Gastroesophageal sphincter (tissue), 4 donors: ENCODE measurements at regions not wholly inside any gene's neighbourhood (a gene's known extent, or its start where the extent isn't known, plus 50 kb on each side); places are given as distances from the start of the nearest gene placed in this dataset.
A peak's percentile ranks its signal among the peaks of the same experiment; 100 is the strongest.

Source experiments
- ATAC-seq: fragments of 150-250 bp; one replicate; pipeline ENCODE4 v1.9.1; 2016; ENCODE audit warnings: mild to moderate bottlenecking, moderate library complexity
- H3K27ac ChIP-seq, 4 donors: fragments of 200-600 bp; sonication (generic) in 3 of 4; 1 replicate in 3 of 4; 2 replicates in 1 of 4; pipeline ENCODE4 v1.5.1; 2016 to 2019
- H3K27me3 ChIP-seq: fragments of 200-600 bp; sonication (generic); one replicate; pipeline ENCODE4 v1.5.1; 2019
- H3K36me3 ChIP-seq, 2 donors: fragments of 200-600 bp; sonication (generic); one replicate each; pipeline ENCODE4 v1.5.1; 2019; ENCODE audit warnings: control low read depth in 1 of 2
- H3K4me1 ChIP-seq, 3 donors: fragments of 200-600 bp; sonication (generic); 1 replicate in 2 of 3; 2 replicates in 1 of 3; pipeline ENCODE4 v1.5.1; 2016 to 2019; ENCODE audit warnings: control low read depth in 2 of 3
- H3K4me3 ChIP-seq, 2 donors: fragments of 200-600 bp; sonication (generic); one replicate each; pipeline ENCODE4 v1.5.1; 2019; ENCODE audit warnings: mild to moderate bottlenecking in 1 of 2, moderate library complexity in 1 of 2
- H3K9me3 ChIP-seq, 3 donors: fragments of 200-600 bp; sonication (generic); one replicate each; pipeline ENCODE4 v1.5.1; 2017 to 2019; ENCODE audit warnings: control low read depth in 2 of 3
- EP300 ChIP-seq: sonication (generic); formaldehyde crosslinking; IDR thresholded peaks from one replicate; pipeline ENCODE4 v1.6.1; 2017; ENCODE audit warnings: antibody characterized with exemption, mild to moderate bottlenecking
- POLR2A ChIP-seq, 2 donors: fragments of 450-650 bp; IDR thresholded peaks; one replicate each; pipeline ENCODE4 v1.6.1; 2017; ENCODE audit warnings: antibody characterized with exemption in 2 of 2, mild to moderate bottlenecking in 2 of 2, moderate library complexity in 1 of 2
- POLR2AphosphoS5 ChIP-seq: sonication (generic); formaldehyde crosslinking; IDR thresholded peaks from one replicate; pipeline ENCODE4 v1.6.1; 2017; ENCODE audit warnings: antibody characterized with exemption
- WGBS, 2 donors: methylation state at CpG; one replicate each; pipeline ENCODE4 v1.1.5; 2018; ENCODE audit warnings: low coverage in 1 of 2; 5-methylcytosine and 5-hydroxymethylcytosine counted together
- TF ChIP-seq, protein P1 (sequence below), 4 experiments: fragments of 200-600 bp in 2 of 4; fragments of 450-650 bp in 2 of 4; sonication (generic) in 1 of 4; IDR thresholded peaks; one replicate each; pipeline ENCODE4 v1.5.1; 2017 to 2019; ENCODE audit warnings: antibody characterized with exemption in 4 of 4, mild to moderate bottlenecking in 2 of 4, moderate library complexity in 2 of 4

DNA sequence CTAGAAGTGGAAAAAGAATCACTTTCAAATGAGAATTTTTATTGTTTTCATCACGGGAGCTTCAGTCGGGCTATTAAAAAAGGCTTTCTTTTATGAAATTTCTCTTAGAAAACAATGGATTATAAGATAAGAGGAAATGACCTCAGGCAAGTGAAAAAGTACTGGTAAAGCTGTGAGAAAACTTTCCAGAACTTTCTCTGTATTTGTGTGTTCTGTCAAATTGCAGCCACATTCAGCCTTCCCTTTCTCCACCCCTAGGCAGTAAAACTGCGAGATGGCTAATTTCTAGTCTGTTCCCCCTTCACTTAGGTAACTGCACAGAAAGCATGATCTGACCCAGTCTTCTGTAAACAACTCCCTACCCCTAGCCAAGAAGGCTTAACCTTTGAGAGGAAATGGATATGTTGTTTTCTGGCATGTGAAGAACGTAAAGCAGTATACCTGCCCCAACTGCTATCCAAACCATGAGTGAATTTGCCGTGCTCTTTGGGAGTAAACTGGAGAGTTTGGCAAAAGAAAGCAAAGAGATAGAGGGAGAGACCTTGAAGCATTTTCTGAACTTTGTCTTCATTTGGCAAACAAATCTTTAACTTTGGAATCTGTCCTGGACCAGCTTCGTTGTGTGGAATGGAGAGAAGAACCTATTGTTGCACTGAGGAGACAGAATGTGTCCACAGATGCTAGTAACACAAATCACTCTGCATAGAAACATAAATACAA is 105.4 kb downstream of the ETAA1 start:
- Histone ChIP-seq H3K9me3 (no peaks in the 10 kb centered on the region), H3K4me3 (no peak overlapping the region), H3K4me1 (peaks cover 0 to 9% (median 0%) of the 10 kb centered on the region in 3 donors), H3K27me3 (no peaks in the 10 kb centered on the region), H3K27ac (peak overlapping the region in 3 of 4 donors; percentile 14 to 48 (median 35)), H3K36me3 (no peaks in the 10 kb centered on the region)
- TF ChIP-seq EP300 = no peak
- ATAC-seq = no peak
- 52 to 64% methylated on average over 3 to 6 of the region's 6 CpGs for WGBS, 2 donors

DNA sequence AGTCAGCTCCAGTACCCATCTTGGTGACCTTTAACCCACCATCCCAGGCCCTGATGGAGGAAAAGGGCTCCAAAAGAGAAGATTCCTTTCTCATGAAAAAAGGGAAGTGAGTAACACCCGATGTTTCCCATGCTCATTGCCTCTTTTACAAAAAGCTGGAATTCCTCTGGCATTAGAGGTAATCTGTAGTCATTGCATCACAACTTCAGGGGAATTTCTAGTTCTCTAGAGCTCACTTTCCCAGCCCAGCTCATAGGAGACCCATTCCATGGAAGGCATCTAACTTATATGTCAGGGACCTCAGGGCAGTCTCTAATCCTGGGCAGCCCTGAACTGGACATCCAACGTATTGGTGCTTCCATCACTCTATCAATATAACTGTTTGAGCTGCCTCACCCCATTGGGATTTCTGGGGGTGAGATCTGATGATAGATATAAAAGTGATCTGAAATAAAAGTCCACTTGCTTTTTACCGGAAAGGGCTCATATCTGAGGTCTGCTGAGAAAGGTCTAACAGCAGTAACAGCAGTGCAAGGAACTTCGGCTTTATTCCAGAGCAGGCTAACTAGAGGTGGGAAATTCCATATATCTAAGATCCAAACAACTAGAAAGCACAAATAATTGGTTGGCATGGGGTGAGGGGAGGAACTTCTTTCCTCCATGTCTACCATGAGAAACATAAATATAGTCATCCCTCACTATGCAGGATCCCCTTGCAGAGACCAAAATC is 106.1 kb downstream of the ETAA1 start:
- Histone ChIP-seq H3K27ac (peak overlapping the region in 3 of 4 donors; percentile 14 to 48 (median 35)), H3K4me1 (peaks cover 0 to 9% (median 0%) of the 10 kb centered on the region in 3 donors), H3K9me3 (no peaks in the 10 kb centered on the region), H3K27me3 (no peaks in the 10 kb centered on the region), H3K36me3 (no peaks in the 10 kb centered on the region), H3K4me3 (no peak overlapping the region)
- 81 to 82% methylated on average over 3 to 4 of the region's 4 CpGs for WGBS, 2 donors
- TF ChIP-seq EP300 (no peak), POLR2AphosphoS5 (peak; percentile 46)
- ATAC-seq = peak; percentile 84

DNA sequence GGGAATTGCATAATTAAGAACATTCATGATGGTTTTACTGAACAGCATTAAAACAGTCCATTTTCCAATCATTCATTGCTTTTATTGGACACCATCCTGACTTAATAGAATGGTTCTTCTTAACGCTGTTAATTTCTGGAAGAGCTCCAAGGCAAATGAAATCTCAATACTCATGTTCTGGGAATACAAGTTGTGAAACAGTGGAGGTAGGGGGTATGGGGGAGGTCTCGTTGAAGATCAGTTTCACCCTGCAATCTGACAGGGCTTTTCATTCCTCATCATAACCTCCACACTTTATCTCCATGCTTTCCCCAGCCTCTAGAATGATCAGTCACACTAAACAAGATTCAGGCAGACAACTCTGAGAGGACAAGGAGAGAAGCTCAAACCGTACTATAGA is 113.6 kb downstream of the ETAA1 start:
- no peak for ATAC-seq
- H3K4me3 ChIP-seq = no peak overlapping the region
- no peaks in the 10 kb centered on the region for H3K36me3 ChIP-seq
- WGBS, 2 donors = 57 to 89% methylated on average over 3 of the region's 3 CpGs
- no peak overlapping the region for H3K27ac ChIP-seq
- TF ChIP-seq POLR2AphosphoS5 = no peak
- TF ChIP-seq POLR2A (IDR thresholded peaks at IDR 0.05) = no peak
- TF ChIP-seq, protein P1, sequence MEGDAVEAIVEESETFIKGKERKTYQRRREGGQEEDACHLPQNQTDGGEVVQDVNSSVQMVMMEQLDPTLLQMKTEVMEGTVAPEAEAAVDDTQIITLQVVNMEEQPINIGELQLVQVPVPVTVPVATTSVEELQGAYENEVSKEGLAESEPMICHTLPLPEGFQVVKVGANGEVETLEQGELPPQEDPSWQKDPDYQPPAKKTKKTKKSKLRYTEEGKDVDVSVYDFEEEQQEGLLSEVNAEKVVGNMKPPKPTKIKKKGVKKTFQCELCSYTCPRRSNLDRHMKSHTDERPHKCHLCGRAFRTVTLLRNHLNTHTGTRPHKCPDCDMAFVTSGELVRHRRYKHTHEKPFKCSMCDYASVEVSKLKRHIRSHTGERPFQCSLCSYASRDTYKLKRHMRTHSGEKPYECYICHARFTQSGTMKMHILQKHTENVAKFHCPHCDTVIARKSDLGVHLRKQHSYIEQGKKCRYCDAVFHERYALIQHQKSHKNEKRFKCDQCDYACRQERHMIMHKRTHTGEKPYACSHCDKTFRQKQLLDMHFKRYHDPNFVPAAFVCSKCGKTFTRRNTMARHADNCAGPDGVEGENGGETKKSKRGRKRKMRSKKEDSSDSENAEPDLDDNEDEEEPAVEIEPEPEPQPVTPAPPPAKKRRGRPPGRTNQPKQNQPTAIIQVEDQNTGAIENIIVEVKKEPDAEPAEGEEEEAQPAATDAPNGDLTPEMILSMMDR (IDR thresholded peaks at IDR 0.05) = no peak
- no peak for TF ChIP-seq EP300
- no peaks in the 10 kb centered on the region for H3K9me3 ChIP-seq
- peaks cover 0 to 3% (median 0%) of the 10 kb centered on the region in 3 donors for H3K4me1 ChIP-seq
- no peaks in the 10 kb centered on the region for H3K27me3 ChIP-seq

DNA sequence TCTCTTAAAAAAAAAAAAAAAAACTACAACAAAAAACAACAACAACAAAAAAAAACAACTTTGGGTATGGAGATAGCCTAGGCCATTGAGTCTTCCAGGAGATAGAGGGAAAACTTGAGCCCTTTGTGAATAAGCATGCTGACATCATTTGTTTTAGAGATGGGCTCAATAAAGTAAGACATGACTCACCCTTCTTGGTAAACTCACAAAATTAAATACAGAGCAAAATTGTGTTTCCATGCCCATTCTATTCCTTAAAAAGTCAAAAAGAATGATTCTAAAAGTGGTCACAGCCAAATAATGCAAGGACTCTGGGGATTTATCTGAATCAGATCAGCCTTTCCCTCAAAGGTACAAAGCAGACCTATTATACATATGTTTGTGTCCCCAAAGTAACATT is 117.4 kb downstream of the ETAA1 start:
- Histone ChIP-seq H3K36me3 (no peaks in the 10 kb centered on the region), H3K27ac (no peak overlapping the region), H3K27me3 (no peaks in the 10 kb centered on the region), H3K4me1 (peaks cover 0 to 16% (median 9%) of the 10 kb centered on the region in 3 donors), H3K4me3 (no peak overlapping the region), H3K9me3 (no peaks in the 10 kb centered on the region)
- ATAC-seq = no peak
- TF ChIP-seq POLR2AphosphoS5 (no peak), EP300 (no peak), POLR2A (IDR thresholded peaks at IDR 0.05) (no peak)
- TF ChIP-seq, protein P1 (IDR thresholded peaks at IDR 0.05) = no peak

DNA sequence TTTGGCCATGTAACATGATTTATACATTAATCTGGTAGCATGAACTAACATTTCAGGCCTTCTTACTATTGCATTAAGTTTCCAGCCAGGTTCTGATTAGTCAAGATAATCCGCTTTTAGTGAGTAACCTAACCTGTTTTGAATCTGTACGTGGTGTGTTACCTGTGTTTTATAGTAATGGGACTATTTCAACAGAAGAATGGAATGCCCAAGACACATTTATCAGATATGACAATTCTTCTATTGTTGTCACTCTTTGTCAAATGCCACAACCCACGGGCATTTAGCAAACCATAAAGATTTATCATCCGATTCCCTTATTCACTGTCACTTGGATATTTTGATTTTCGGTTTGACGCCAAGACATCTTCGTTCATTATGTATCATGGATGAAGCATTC is 117.9 kb downstream of the ETAA1 start:
- TF ChIP-seq, protein P1 (IDR thresholded peaks at IDR 0.05) = no peak
- TF ChIP-seq EP300 = no peak
- no peak for TF ChIP-seq POLR2AphosphoS5
- no peak for TF ChIP-seq POLR2A (IDR thresholded peaks at IDR 0.05)
- WGBS, 2 donors = 94 to 97% methylated on average over 7 of the region's 7 CpGs
- no peaks in the 10 kb centered on the region for H3K9me3 ChIP-seq
- no peak for ATAC-seq
- H3K36me3 ChIP-seq = no peaks in the 10 kb centered on the region
- H3K27me3 ChIP-seq = no peaks in the 10 kb centered on the region
- H3K4me3 ChIP-seq = no peak overlapping the region
- H3K27ac ChIP-seq = no peak overlapping the region
- peaks cover 0 to 16% (median 9%) of the 10 kb centered on the region in 3 donors for H3K4me1 ChIP-seq

DNA sequence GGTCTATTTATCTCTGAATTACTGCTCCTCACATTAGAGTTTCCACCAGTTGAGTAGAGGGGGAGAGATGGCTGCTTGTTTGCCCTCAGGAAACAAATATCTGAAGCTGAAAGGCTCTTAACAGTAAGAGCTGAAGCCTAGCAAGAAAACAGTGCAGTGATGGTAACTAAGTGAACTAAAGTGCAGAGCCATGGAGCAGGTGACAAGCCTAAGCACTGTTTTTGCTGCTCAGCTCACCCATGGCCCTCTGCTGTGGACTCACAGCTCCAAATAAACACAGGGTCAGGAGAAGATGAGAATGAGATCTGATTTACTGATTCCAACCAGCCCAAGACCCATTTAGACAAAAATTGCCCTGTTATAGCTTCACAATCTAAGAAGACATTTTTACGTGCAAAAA is 118.4 kb downstream of the ETAA1 start:
- no peak overlapping the region for H3K27ac ChIP-seq
- no peaks in the 10 kb centered on the region for H3K36me3 ChIP-seq
- no peak for ATAC-seq
- no peak overlapping the region for H3K4me3 ChIP-seq
- WGBS, 2 donors = 83 to 92% methylated on average over 1 of the region's 1 CpG
- no peaks in the 10 kb centered on the region for H3K9me3 ChIP-seq
- H3K27me3 ChIP-seq = no peaks in the 10 kb centered on the region
- peaks cover 0 to 16% (median 9%) of the 10 kb centered on the region in 3 donors for H3K4me1 ChIP-seq
- TF ChIP-seq POLR2AphosphoS5 (no peak), POLR2A (IDR thresholded peaks at IDR 0.05) (no peak)
- TF ChIP-seq, protein P1 (IDR thresholded peaks at IDR 0.05) = no peak
